ENCODE measurements at regions not wholly inside any gene's neighbourhood (a gene's known extent, or its start where the extent isn't known, plus 50 kb on each side); places are given as distances from the start of the nearest gene placed in this dataset.

DNA sequence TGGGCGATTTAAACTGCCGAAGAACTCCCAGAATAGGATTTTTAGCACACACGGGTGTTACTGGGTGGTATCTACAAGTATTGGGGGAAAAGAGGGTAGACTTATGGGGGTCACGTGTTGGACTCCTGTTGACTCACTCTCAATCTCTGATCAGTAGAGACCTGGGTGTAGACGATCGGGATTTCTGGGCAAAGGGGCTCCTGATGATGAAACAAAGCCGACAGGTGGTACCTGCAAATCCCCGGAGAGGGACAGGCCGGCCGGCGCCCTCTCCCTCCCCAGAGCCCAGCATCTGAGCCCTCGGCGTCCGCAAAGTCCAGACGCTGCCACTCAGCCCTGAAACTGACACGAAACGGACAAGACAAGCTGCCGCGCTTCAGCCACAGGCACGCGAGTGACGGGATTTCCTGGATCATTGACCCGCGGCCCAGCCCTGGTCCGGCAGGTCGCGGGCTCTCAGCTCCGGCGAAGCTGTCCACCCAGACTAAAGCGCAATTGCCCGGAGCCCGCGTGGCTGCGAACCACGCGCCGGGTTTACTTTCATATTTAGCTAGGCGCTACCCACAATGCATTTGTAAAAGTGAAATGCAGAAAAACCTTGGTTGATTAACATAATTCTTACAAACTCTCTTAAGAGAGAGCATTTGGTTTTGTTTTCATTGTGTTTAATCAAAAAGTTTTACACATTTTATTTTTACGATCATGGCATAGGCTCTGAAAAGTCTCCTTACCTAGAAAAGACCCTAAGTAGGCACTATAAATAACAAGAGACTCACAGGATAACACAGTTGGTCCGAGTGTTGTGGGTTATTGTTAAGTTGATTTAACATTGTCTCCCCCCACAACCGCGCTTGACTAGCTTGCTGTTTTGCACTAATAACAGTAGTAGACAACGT lies 56.9 kb upstream of the EZH2 start:
- no peak for TF ChIP-seq EZH2 (IDR thresholded peaks at IDR 0.05)
- peak; percentile 93 for TF ChIP-seq POLR2AphosphoS5 (IDR thresholded peaks at IDR 0.05; ENCODE audit: borderline replicate concordance, low read depth, low read length)
